CD4-positive, alpha-beta T cell (primary cell): ENCODE measurements at regions not wholly inside any gene's neighbourhood (a gene's known extent, or its start where the extent isn't known, plus 50 kb on each side); places are given as distances from the start of the nearest gene placed in this dataset.
A peak's percentile ranks its signal among the peaks of the same experiment; 100 is the strongest.
"Not testable (repeated sequence)": the region's sequence is repeated elsewhere in the genome, so short reads cannot be mapped to it uniquely, and the experiment has no call there.

Experiments used
- ATAC-seq: fragments of 200-7000 bp; cut with Tn5 transposase; one replicate; pipeline ENCODE4 v1.10.0; 2022; ENCODE audit warnings: mild to moderate bottlenecking; ENCODE audit not compliant: poor library complexity
- CTCF ChIA-PET: fragments of 350-600 bp; sonication (Branson Sonifier 250); formaldehyde crosslinking; loops from one replicate; lab custom pipeline; 2021; ENCODE audit warnings: antibody characterized with exemption, inconsistent platforms; lab: Charles Lee
- POLR2A ChIA-PET: fragments of 350-600 bp; sonication (Branson Sonifier 250); formaldehyde crosslinking; loops from one replicate; lab custom pipeline; 2021; ENCODE audit warnings: antibody characterized with exemption, inconsistent platforms; lab: Charles Lee
- DNase-seq, 14 experiments: peaks; one replicate each; pipeline ENCODE4 v3.0.0-alpha.2; 2013 to 2020; ENCODE audit warnings: mixed read lengths in 2 of 14
- H3K27ac ChIP-seq, 2 donors: one replicate each; pipeline versions ENCODE4 v1.5.1 to v1.7.0; 2013; ENCODE audit warnings: low read length in 2 of 2, low read depth in 1 of 2, mild to moderate bottlenecking in 1 of 2
- H3K27me3 ChIP-seq, 2 experiments: 1 replicate in 1 of 2; 2 replicates in 1 of 2; pipeline versions ENCODE4 v1.6.1 to v1.7.0; 2013; ENCODE audit warnings: low read length in 2 of 2, control low read depth in 1 of 2, mild to moderate bottlenecking in 1 of 2, moderate library complexity in 1 of 2; ENCODE audit not compliant: insufficient read depth in 2 of 2, control insufficient read depth in 1 of 2
- H3K36me3 ChIP-seq: one replicate; pipeline ENCODE4 v1.6.1; 2013; ENCODE audit warnings: low read length, control low read depth; ENCODE audit not compliant: insufficient read depth
- H3K4me1 ChIP-seq: one replicate; pipeline ENCODE4 v1.6.1; 2013; ENCODE audit warnings: low read length, control low read depth; ENCODE audit not compliant: insufficient read depth
- H3K4me3 ChIP-seq: one replicate; pipeline ENCODE4 v1.5.1; 2013; ENCODE audit warnings: mild to moderate bottlenecking, low read length, moderate library complexity
- H3K9me3 ChIP-seq, 2 experiments: 1 replicate in 1 of 2; 2 replicates in 1 of 2; pipeline versions ENCODE4 v1.6.1 to v1.7.0; 2013; ENCODE audit warnings: low read length in 2 of 2, mild to moderate bottlenecking in 2 of 2, control low read depth in 1 of 2, moderate library complexity in 1 of 2; ENCODE audit not compliant: control insufficient read depth in 1 of 2, insufficient read depth in 1 of 2
- H3K27ac Mint-ChIP-seq: one replicate; pipeline ENCODE4 v1.8.0; 2020; ENCODE audit warnings: mixed read lengths
- H3K27me3 Mint-ChIP-seq: one replicate; pipeline ENCODE4 v1.8.0; 2021; ENCODE audit warnings: mixed read lengths
- H3K36me3 Mint-ChIP-seq: one replicate; pipeline ENCODE4 v1.8.0; 2021; ENCODE audit warnings: low read depth, mixed read lengths
- H3K4me1 Mint-ChIP-seq: one replicate; pipeline ENCODE4 v1.8.0; 2021; ENCODE audit warnings: low read depth, mixed read lengths
- H3K4me3 Mint-ChIP-seq: one replicate; pipeline ENCODE4 v1.8.0; 2020; ENCODE audit warnings: mild to moderate bottlenecking, mixed read lengths
- H3K9me3 Mint-ChIP-seq: one replicate; pipeline ENCODE4 v1.8.0; 2020; ENCODE audit warnings: mixed read lengths
- intact Hi-C, 2 experiments: fragments of 100-400 bp; cut with DNase I in 1 of 2; cut with micrococcal nuclease in 1 of 2; formaldehyde crosslinking; loops; one replicate each; pipeline versions ENCODE4 v1.15.1 to v1.9.0; 2023 to 2025; cut with DNase I, micrococcal nuclease

GRCh38 chr21:7743940-7744339 is 2777.4 kb upstream of the TPTE start:
- intact Hi-C loops, POLR2A ChIA-PET, H3K9me3 Mint-ChIP-seq, ATAC-seq, H3K27me3 ChIP-seq, H3K9me3 ChIP-seq, H3K36me3 ChIP-seq, H3K4me3 ChIP-seq, H3K4me3 Mint-ChIP-seq, H3K27ac ChIP-seq, H3K4me1 Mint-ChIP-seq, H3K36me3 Mint-ChIP-seq, H3K4me1 ChIP-seq, H3K27me3 Mint-ChIP-seq, DNase-seq, CTCF ChIA-PET, H3K27ac Mint-ChIP-seq: not testable (repeated sequence)

DNA sequence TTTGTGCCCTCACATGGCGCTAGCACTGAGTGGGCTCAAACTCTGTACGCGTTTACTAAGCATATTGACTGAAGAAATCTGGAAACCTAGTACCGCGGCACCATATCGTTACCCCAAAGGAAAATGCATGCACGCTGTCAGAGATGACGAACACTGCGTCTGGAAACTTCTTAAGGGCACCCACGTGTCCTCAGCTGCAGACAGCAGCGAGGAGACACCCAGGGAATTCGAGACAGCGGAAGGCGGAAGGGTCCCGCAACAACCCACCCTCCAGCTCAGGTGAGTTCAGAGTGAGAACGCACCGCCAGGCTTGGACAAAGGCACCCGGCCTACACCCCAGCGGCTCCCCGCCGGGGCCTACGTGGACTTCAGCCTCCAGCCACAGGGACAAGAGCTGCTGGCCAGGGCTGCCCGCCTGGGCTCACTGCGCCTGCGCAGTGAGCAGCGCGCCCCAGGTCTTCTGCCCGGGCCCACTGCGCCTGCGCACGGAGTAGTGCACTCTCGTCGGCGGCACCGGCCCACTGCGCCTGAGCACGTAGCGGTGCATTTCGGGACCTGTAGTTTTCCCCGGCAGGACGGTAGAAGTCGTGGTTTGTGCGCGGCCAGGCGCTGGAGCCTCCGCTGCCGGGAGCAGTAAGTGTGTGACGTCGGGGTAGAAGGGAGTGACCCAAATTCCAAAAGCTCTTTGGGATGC is 2776.8 kb upstream of the TPTE start:
- H3K4me1 ChIP-seq, H3K36me3 Mint-ChIP-seq, H3K36me3 ChIP-seq, H3K27ac Mint-ChIP-seq, CTCF ChIA-PET, H3K27me3 Mint-ChIP-seq, H3K9me3 ChIP-seq, H3K4me3 Mint-ChIP-seq, DNase-seq, H3K9me3 Mint-ChIP-seq, H3K4me3 ChIP-seq, POLR2A ChIA-PET, H3K4me1 Mint-ChIP-seq, intact Hi-C loops, H3K27ac ChIP-seq, H3K27me3 ChIP-seq: not testable (repeated sequence)
- peak; percentile 94 for ATAC-seq

GRCh38 chr21:7745100-7745450 is 2776.3 kb upstream of the TPTE start:
- H3K4me3 Mint-ChIP-seq, intact Hi-C loops, H3K9me3 Mint-ChIP-seq, H3K36me3 ChIP-seq, H3K36me3 Mint-ChIP-seq, H3K4me1 Mint-ChIP-seq, H3K4me3 ChIP-seq, H3K27ac ChIP-seq, DNase-seq, CTCF ChIA-PET, H3K27me3 ChIP-seq, H3K9me3 ChIP-seq, H3K27me3 Mint-ChIP-seq, H3K4me1 ChIP-seq, H3K27ac Mint-ChIP-seq, POLR2A ChIA-PET: not testable (repeated sequence)
- peak; percentile 60 for ATAC-seq

- DNase-seq, H3K9me3 Mint-ChIP-seq, H3K36me3 Mint-ChIP-seq, intact Hi-C loops, CTCF ChIA-PET, H3K9me3 ChIP-seq, H3K4me1 Mint-ChIP-seq, H3K27me3 Mint-ChIP-seq, POLR2A ChIA-PET, H3K4me3 Mint-ChIP-seq, H3K27ac Mint-ChIP-seq, H3K4me3 ChIP-seq, ATAC-seq, H3K4me1 ChIP-seq, H3K27ac ChIP-seq, H3K27me3 ChIP-seq, H3K36me3 ChIP-seq: not testable (repeated sequence)
These were observed 2773.4 kb upstream of the TPTE start for GRCh38 chr21:7747964-7748363.

DNA sequence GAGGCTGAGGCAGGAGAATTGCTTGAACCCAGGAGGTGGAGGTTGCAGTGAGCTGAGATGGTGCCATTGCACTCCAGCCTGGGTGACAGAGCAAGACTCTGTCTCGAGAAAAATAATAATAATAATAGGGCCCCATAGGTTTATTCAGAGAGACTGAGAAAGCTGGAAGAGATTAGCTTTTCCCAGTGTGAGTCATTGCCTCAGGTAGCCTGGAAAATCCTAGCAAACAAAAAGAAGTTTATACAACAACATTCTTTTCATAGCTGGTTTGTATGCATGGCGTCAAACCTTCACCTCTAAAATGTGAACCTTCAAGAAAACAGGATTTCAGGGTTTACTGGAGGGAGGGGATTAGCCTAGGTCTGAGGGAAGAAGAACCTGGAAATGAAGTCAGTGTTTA is 2768.8 kb upstream of the TPTE start:
- H3K4me3 Mint-ChIP-seq, H3K36me3 ChIP-seq, H3K27ac ChIP-seq, H3K4me1 Mint-ChIP-seq, DNase-seq, H3K4me3 ChIP-seq, ATAC-seq, CTCF ChIA-PET, POLR2A ChIA-PET, intact Hi-C loops, H3K27me3 ChIP-seq, H3K27ac Mint-ChIP-seq, H3K9me3 ChIP-seq, H3K36me3 Mint-ChIP-seq, H3K4me1 ChIP-seq, H3K9me3 Mint-ChIP-seq, H3K27me3 Mint-ChIP-seq: not testable (repeated sequence)

- H3K4me3 ChIP-seq, H3K27me3 ChIP-seq, DNase-seq, H3K27me3 Mint-ChIP-seq, H3K9me3 ChIP-seq, H3K36me3 Mint-ChIP-seq, H3K4me3 Mint-ChIP-seq, H3K4me1 ChIP-seq, H3K27ac ChIP-seq, H3K9me3 Mint-ChIP-seq, intact Hi-C loops, CTCF ChIA-PET, POLR2A ChIA-PET, H3K27ac Mint-ChIP-seq, H3K4me1 Mint-ChIP-seq, H3K36me3 ChIP-seq: not testable (repeated sequence)
- ATAC-seq = peak; percentile 55
These were observed 2768.0 kb upstream of the TPTE start for GRCh38 chr21:7753380-7753877.

DNA sequence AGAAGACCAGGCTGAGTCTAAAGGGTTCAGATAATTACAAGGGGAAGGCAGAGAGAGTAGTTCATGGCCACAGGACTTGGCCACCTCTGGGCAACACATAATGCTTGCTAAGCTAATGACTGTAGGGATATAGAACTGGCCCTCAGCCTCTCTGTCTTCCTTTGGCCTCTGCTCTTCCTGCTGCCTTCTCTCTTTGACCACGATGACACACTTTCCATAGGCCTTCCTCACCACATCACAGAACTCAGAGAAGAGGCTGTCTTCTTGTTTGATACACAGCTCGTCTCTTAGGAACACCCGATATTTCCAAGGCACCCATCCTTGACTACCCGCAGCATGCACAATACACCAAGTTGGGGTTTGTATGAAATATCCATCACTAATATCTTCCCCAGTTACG is 2751.4 kb upstream of the TPTE start:
- H3K27me3 Mint-ChIP-seq, POLR2A ChIA-PET, CTCF ChIA-PET, H3K9me3 Mint-ChIP-seq, H3K4me1 ChIP-seq, H3K36me3 ChIP-seq, DNase-seq, H3K4me3 ChIP-seq, H3K9me3 ChIP-seq, H3K4me3 Mint-ChIP-seq, H3K4me1 Mint-ChIP-seq, H3K36me3 Mint-ChIP-seq, H3K27me3 ChIP-seq, intact Hi-C loops, ATAC-seq, H3K27ac Mint-ChIP-seq, H3K27ac ChIP-seq: not testable (repeated sequence)
